Pons (tissue), 1 donor: ENCODE measurements at regions not wholly inside any gene's neighbourhood (a gene's known extent, or its start where the extent isn't known, plus 50 kb on each side); places are given as distances from the start of the nearest gene placed in this dataset.
A peak's percentile ranks its signal among the peaks of the same experiment; 100 is the strongest.
"Not testable (repeated sequence)": the region's sequence is repeated elsewhere in the genome, so short reads cannot be mapped to it uniquely, and the experiment has no call there.

Experiments used
- DNase-seq: peaks from one replicate; pipeline ENCODE4 v3.0.0-alpha.2; 2016; ENCODE audit warnings: low spot score

DNA sequence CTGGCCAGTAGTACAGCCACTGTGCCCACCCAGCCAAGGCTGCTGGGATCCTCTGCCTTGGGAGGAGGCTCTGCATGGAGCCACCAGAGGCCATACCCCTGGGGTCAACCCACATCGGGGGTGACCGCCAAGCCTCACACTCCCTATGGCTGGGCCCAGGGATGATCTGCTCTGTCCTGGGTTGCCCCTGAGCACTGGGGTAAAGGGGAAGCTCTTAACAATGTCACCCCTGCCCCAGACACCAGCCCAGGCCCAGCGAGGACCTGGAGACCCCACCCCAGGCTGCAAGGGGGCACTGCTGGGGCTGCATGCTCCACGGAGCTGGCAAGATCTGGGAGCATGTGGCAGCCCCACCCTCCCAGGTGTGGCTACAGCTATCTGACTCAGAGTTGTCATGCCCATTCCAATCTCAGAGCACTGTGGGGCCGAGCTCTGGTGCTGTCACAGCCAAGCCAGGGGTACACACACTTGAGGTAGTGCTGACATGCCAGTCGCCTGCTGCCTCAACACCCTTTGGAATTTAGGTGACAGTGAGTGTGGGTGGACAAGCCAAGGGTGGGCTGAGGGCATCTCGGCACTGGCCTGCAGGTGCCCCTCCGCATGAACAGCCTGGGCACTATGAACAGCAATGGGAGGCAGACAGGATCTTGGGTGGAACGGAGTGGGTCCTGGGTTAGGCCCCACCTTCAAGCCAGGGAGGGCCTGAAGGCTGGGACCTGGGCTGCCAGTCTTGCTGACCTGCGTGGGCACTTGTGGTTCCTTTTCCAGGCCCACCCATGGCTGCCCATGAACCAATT, 427.7 kb downstream of the LRRIQ3 start:
- no peak for DNase-seq

DNA sequence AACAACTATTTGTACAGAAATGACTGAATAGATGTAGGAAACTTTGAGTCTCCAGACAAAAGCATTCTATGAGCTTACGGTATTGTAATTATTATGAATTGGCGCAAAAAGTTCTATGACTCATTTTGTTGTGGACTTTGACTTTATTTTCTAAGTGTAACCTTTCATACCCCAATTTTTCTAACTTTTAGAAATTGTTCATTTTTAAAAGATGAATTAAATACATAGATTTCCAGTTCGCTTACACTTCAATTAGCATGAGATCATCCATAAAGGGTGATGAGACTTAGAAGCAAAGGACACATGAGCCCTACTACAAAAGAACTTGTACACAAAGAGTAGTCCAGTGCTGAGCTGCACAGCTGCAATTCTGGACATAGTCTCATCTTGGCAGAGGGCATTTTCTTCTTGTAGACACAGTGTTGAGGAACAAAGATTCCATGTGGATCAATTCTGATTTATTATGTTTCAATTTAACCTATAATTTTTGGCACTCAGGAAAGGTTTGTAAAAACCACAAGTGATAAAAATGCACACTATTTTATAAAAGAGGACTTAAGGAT, 431.1 kb downstream of the LRRIQ3 start:
- no peak for DNase-seq

DNA sequence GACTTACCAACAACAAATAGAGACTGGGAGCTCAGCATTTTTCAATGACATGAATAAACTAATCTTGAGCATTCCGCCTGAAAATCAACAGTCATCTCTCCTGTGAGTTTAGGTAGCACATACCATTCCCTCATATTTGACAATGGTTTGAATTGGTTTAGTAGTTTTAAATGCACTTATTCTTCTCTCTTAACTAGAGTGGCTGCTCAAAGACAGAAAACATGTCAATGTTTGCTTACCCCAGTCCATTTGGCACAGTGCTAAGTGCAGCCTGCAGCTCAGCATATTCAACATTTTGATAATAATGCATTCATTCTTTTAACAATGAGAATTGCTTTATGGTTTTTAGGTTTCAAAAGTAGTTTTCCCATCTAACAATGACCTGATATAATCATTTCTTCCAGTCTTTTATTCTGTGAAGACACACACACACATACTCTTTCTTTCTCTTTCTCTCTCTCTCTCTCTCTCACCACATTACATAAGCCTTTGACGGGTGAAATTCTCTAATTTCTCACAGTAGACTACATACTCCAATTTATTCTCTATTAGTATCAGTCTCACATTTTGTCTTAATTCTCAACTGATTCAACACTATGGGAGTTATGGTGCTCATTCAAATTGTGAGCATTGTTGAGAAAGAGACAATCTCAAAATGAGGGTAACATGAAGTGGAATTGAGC, 432.3 kb downstream of the LRRIQ3 start:
- DNase-seq, result no peak

DNA sequence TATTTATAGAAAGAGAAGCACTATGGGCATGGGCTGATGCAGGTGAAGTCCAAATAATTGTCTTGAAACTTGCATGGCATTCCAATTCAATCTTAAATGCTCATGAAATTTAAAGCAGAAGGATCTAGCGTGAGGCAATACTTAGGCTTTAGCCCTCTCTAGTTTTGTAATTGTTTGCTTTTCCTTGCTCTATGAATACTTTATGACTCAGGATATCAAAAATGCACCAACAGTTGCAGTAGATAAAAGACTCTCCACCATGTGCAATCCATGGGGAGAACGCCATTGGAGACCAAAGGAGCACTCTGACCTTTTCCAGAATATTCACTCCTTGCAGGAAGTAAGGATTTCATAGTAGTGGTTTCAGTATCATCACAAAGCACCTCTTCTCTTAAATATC, 436.4 kb downstream of the LRRIQ3 start:
- no peak for DNase-seq

DNA sequence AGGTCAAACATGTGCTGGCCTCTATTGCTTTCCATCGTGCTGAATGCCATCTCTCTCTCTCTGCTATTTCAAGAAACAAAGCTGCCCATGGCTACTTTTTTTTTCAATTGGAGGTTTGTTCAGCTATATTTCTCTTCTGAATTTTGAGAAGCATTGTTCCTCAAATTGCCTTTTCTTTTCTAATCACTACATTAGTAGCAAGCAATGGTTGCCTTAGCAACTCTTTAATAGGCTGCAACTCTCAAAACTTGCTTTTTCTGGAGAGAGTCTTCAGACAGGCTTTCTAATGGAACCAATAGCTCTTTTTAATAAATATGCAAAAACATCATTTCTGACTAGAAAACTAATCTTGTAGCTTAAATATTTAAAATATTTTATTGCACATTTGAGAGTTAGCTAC, 439.0 kb downstream of the LRRIQ3 start:
- no peak for DNase-seq

DNA sequence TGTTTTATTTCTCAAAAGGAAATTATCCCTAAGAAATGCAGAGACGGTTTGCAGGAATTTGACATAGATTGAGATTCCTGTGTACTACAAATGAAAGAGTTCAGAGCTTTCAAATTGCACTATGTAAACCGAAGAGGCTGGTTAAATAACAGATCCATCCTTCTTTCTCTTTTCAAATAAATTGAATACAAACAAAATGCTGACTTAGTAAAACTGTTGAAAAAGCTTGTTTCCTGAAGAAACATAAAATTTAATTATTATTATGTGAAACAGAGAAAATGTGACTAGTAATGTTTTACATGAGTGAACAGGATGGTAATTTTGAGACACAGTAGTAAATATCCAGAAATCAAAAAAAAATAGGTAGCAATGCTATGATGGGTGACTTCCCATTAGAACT, 441.2 kb downstream of the LRRIQ3 start:
- DNase-seq, result no peak

DNA sequence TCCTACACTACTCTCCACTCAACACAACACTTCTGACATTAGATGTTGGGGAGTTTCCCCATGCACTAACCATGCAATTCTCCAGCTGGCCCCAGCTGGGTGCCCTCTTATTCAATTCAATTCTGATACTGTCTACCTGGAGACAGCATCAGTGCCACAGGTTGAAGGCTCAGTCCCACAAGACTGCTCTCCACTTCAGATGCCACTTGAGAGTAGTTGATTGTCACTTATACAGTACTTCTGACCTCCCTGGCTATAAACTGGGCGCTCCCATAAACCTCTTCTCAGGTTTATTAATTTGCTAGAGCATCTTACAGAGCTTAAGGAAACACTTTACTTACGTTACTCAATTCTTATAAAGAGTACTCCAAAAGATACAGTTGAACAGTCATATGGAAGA, 442.3 kb downstream of the LRRIQ3 start:
- DNase-seq, result no peak

DNA sequence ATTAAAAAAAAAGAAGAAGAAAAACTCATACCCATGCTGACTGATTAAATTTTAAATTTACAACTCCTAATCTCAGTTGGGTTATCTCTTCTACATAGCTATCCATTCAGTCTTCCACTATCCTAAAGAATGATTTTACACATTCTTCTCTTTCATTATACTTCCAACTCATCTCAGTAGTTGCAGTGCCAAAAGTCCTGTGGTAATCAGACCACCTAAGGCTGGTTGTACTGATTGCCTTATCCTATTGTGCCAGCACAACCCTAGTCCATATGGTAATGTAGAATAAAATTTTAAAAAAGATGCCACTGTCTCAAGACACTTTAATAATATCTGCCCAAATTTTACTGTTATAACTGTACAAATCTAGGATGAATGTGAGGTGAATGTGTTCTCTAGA, 448.0 kb downstream of the LRRIQ3 start:
- DNase-seq, result no peak

DNA sequence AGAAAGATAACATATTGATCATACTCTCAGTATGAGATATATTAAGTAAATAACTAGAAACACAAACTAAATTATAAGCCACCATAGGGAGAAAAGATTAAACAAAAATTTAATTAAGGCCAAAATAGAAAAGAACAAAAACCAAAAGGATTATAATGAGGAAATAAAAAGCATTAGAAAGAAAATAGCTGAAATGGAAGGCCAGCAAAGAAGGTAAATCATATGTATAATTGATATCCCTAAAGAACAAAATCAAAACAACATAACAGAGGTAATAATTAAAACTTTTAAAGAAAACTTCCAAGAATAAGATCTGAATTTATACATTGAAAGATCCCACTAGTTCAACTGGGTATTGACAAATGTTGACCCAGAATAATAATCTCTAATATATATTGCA, 453.0 kb downstream of the LRRIQ3 start:
- DNase-seq, result no peak

DNA sequence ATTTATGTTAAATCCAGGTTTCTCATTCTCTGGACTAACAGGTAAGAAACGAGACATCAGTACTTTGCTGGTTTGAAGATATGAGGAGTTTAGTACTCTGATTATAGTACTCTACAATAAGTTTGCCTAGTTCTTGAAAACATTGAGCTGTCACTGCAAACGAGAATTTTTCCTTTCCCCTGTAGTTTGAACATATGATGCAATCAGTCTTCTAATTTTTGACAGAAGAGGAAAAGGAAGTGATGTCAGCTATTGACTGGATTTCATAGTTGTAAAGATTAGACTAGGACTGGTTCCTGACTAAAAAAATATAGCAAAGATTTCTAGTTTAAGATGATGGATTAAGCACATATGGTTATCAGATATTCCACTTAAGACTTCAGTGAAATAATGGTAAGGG, 461.9 kb downstream of the LRRIQ3 start:
- no peak for DNase-seq

DNA sequence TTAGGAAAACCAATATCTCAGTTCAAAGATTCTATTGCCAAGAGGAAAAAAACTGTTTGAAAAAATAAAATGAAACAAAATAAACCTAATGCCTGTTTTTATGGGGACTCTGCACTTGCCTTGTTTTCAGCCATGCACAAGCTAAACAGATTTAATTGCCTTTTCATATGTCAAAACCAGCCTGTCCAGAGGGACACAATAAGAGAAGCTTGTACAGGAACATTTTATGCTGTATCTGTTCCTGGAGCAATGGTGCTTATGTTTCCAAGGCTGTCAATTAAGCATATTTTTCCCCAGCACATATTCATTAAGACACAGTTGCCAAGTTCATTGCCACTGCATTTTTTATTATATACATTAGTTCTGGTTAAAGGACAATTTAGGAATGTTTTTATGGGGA, 470.9 kb downstream of the LRRIQ3 start:
- DNase-seq, result no peak

DNA sequence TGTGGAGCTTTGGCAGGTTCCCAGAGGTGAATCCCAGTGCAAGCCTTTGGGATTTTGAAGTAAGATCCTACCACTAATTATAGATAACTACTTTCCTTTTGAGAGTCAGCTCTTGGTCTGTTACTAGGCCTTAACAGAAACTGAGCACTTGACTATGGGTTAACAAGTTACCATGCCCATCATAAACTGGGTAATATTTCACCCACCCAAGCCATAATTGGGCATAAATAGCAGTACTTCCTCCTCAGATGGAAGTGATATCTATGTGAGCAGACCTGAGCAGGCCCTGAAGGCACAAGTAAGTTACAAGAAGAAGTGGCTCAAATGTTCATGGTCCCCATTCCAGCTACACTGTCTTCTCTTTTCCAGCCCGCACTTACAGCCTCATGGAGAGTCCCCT, 475.9 kb downstream of the LRRIQ3 start:
- DNase-seq, result no peak

DNA sequence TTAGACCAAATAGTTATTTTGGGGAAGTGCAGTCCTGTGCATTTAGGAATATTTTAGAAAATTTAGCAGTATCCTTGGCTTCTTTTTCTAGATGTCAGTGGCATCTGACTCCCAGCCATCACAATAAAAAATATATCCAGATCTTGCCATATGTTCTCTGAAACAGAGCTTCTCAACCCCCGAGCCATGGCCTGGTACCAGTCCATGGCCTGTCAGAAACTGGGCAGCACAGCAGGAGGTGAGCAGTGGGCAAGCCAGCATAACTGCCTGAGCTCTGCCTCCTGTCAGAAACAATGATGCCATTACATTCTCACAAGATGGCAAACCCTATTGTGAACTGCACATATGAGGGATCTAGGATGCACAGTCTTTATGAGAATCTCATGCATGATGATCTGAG, 480.0 kb downstream of the LRRIQ3 start:
- DNase-seq, result no peak

DNA sequence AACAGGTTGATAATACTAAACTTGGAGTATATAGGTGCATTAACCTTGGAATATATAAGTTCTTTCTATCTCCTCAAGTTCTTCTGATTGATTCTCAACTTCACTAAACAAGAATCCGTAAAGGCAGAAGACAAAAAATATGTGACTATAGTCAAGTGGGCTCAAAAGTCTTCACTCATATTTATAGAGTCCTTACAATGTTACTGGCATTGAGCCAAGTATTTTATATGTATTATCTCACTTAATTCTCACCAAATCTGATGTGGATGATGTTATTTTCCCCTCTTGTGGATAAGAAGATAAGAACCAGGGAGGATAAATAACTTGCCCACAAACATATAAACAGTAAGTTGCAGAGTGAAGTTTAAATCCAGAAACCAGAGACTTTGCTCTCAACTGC, 486.9 kb downstream of the LRRIQ3 start:
- DNase-seq, result no peak

DNA sequence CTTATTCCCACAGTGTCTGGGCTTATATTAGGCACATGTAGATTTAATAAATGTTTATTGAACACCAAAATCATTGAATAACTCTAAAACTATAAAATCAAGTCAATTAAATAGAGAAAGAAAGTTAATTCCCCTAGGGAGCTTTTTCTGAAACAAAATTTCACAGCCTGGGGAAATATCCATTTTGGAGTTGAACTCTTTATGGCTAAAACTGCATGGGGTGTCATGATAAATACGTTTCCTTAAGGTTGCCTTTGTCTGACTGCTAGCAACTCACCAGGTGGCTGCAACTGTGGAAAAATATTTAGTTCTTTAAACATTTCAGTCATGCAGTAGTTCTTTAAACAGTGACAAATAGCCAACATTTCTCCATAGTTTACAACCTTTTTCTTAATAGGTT, 496.1 kb downstream of the LRRIQ3 start:
- DNase-seq, result no peak

DNA sequence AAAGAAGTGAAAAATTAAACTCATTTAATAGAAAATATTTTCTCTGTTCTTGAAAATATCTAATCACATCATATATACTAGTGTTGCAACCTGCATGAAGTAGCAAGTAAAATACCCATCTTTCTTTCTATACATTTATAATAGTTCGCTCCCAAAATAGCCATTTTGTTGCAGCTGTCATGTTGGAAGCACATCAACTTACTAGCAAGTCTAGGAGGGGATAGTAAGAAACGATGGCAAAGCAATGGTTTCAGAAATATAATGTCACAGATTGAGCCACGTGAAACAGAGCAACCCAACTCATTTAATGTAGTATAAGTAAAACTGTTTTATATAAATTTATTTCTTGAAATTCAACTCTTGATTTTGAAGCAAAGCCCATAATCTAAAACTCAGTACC, 521.8 kb downstream of the LRRIQ3 start:
- DNase-seq, result no peak

DNA sequence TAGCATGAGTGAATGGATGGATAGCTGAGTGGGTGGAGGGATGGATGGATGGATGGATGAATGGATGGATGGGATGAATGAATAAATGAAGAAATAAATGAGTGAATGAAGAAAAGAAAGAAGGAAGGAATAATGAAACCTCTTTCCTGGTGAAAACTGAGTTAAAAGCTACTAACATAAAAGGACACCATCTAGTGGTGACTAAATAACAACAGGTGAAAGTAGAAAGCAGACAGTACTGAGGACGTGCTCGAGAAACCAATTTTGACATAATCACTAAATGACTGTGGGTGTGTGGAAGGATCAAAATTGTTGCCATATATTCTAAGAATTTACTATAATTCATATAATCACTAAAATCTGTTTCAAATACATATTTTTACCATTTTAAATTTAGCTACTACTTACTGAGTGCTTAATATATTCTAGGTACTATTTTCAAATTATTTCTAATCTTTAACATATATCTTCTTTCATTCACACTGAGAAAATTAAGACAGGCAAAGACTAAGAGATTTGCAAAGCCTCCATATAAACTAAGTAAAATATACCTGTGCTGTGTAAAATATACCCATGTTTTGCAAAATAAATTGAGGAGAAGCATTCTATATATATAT, 522.9 kb downstream of the LRRIQ3 start:
- peak; percentile 6 for DNase-seq

DNA sequence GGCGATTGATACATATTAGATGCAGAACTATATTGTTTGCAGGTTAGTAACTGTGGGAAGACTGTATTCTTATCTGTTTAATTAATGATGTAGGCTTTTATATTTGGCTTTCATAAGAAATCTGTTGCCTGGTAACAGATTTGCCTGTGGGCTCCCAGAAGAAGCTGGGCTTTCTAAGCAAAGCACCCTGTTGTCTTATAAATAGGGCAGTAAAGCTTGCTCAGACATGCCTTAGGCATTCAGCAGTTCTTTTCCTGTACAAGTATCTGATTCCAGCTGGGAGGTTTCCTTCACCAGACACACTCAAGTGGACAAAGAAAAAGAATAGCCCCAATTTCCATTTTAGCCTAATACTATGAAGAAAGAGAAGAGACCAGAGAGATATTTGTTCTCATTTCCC, 524.0 kb downstream of the LRRIQ3 start:
- no peak for DNase-seq

DNA sequence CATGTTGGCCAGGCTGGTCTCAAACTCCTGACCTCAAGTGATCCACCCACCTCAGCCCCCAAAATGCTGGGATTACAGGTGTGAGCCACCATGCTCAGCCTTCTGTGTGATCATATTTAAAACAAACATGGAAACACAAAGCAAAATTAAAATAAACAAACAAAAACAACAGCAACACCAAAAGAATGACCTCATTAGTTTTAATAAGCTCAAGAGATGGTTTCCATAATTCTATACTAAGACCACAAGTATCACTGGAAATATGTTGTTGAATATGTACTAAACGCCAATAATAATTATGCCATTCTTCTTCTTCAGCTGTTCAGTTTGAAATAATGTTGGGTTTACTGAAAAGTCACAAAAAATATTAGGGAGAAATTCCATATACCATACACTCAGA, 526.4 kb downstream of the LRRIQ3 start:
- no peak for DNase-seq

DNA sequence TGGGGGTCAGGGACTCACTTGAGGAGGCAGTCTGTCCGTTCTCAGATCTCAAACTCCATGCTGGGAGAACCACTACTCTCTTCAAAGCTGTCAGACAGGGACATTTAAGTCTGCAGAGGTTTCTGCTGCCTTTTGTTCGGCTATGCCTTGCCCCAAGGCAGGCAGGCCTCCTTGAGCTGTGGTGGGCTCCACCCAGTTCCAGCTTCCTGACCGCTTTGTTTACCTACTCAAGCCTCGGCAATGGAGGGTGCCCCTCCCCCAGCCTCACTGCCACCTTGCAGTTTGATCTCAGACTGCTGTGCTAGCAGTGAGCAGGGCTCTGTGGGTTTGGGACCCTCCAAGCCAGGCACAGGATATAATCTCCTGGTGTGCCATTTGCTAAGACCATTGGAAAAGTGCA, 530.0 kb downstream of the LRRIQ3 start:
- DNase-seq, result not testable (repeated sequence)

DNA sequence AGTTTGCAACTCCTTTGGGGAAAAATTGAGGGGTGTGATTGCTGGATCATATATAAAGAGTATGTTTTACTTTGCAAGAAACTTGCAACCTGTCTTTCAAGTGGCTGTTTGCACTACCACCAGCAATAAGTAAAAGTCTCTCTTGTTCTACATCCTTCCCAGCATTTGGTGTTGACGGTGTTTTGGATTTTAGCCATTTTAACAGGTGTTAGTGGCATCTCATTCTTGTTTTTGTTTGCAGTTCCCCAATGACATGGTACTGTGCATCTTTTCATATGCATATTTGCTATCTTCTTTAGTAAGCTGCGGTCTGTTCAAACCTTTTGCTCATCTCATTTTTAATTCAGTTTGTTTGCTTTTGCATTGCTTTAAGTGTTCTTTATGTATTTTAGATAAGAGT, 535.5 kb downstream of the LRRIQ3 start:
- DNase-seq, result no peak

DNA sequence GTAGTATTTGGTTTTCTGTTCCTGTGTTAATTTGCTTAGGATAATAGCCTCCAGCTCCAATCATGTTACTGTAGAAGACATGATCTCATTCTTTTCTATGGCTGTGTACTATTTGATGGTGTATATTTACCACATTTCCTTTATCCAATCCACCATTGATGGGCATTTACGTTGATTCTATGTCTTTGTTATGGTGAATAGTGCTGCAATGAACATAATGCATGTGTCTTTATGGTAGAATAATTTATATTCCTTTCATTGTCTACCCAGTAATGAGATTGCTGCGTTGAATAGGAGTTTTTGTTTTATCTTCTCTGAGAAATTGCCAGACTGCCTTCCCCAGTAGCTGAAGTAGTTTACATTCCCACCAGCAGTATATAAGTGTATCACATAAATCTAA, 538.8 kb downstream of the LRRIQ3 start:
- no peak for DNase-seq

DNA sequence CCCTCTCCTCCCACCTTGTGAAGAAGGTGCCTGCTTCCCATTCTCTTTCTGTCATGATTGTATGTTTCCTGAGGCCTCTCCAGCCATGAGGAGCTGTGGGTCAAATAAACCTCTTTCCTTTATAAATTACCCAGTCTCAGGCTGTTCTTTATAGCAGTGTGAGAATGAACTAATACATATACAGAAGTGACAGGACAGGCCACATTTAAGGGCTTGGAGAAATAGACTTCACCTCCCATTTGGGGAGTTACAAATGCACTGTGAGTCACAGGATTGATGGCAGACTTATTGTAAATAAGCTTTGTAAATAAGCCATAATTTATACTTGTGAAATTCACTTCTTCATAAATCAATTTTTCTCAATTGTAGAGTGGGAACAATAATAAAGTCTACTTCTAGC, 543.3 kb downstream of the LRRIQ3 start:
- no peak for DNase-seq
